ENCODE measurements at regions not wholly inside any gene's neighbourhood (a gene's known extent, or its start where the extent isn't known, plus 50 kb on each side); places are given as distances from the start of the nearest gene placed in this dataset.

GRCh38 chr11:19327280-19327679 is 86.5 kb upstream of the E2F8 start:
- TF ChIP-seq EZH2 (IDR thresholded peaks at IDR 0.05; ENCODE audit: insufficient read depth, low read length) (no peak), CTCF (IDR thresholded peaks at IDR 0.05; ENCODE audit: insufficient read depth, low read depth, low read length) (no peak)
